ENCODE measurements at regions not wholly inside any gene's neighbourhood (a gene's known extent, or its start where the extent isn't known, plus 50 kb on each side); places are given as distances from the start of the nearest gene placed in this dataset.

- Histone ChIP-seq H3K4me3 (ENCODE audit: low read length) (no peak overlapping the region), H3K4me1 (ENCODE audit: insufficient read depth, low read length) (no peaks in the 10 kb centered on the region), H3K9me3 (ENCODE audit: low read length) (no peaks in the 10 kb centered on the region), H3K27me3 (ENCODE audit: insufficient read depth, low read length, poor library complexity, severe bottlenecking) (no peaks in the 10 kb centered on the region), H3K27ac (ENCODE audit: low read depth, low read length) (no peak overlapping the region), H3K36me3 (ENCODE audit: insufficient read depth, low read length) (no peaks in the 10 kb centered on the region)
- Mint-ChIP-seq H3K27me3 (no peaks in the 10 kb centered on the region), H3K4me1 (no peaks in the 10 kb centered on the region), H3K9me3 (peaks cover 1 to 39% (median 23%) of the 10 kb centered on the region in 5 donors), H3K27ac (no peak overlapping the region), H3K36me3 (peaks cover 0 to 40% (median 0%) of the 10 kb centered on the region in 3 donors), H3K4me3 (no peak overlapping the region)
- ChIA-PET CTCF (no interaction called here), POLR2A (no interaction called here)
- DNase-seq, result no peak
Observed at GRCh38 chr2:52904355-52904891, 863.2 kb upstream of the CHAC2 start.

- H3K4me1 ChIP-seq (ENCODE audit: insufficient read depth, low read length), result no peaks in the 10 kb centered on the region
Observed at GRCh38 chr2:52897511-52898044, 870.0 kb upstream of the CHAC2 start.

GRCh38 chr2:52895726-52896340 is 871.8 kb upstream of the CHAC2 start:
- H3K27me3 ChIP-seq (ENCODE audit: insufficient read depth, low read length, poor library complexity, severe bottlenecking), result no peaks in the 10 kb centered on the region
- no peak overlapping the region for H3K27ac Mint-ChIP-seq
- CTCF ChIA-PET, result no interaction called here
- no peak overlapping the region for H3K4me3 Mint-ChIP-seq
- H3K36me3 ChIP-seq (ENCODE audit: insufficient read depth, low read length), result no peaks in the 10 kb centered on the region
- H3K4me1 ChIP-seq (ENCODE audit: insufficient read depth, low read length), result no peaks in the 10 kb centered on the region
- H3K4me3 ChIP-seq (ENCODE audit: low read length), result no peak overlapping the region
- H3K9me3 Mint-ChIP-seq, result peaks cover 15 to 39% (median 25%) of the 10 kb centered on the region in 5 donors
- no peaks in the 10 kb centered on the region for H3K9me3 ChIP-seq (ENCODE audit: low read length)
- H3K27ac ChIP-seq (ENCODE audit: low read depth, low read length), result no peak overlapping the region
- no peak for DNase-seq
- no peaks in the 10 kb centered on the region for H3K27me3 Mint-ChIP-seq
- H3K4me1 Mint-ChIP-seq, result no peaks in the 10 kb centered on the region
- H3K36me3 Mint-ChIP-seq, result peaks cover 0 to 42% (median 0%) of the 10 kb centered on the region in 3 donors
- POLR2A ChIA-PET, result no interaction called here

More at GRCh38 chr2:52897511-52898044, 870.0 kb upstream of the CHAC2 start:
- Histone ChIP-seq H3K9me3 (ENCODE audit: low read length) (no peaks in the 10 kb centered on the region), H3K27ac (ENCODE audit: low read depth, low read length) (no peak overlapping the region), H3K36me3 (ENCODE audit: insufficient read depth, low read length) (no peaks in the 10 kb centered on the region), H3K4me3 (ENCODE audit: low read length) (no peak overlapping the region), H3K27me3 (ENCODE audit: insufficient read depth, low read length, poor library complexity, severe bottlenecking) (no peaks in the 10 kb centered on the region)
- no peak overlapping the region for H3K4me3 Mint-ChIP-seq
- POLR2A ChIA-PET, result no interaction called here
- peaks cover 9 to 36% (median 26%) of the 10 kb centered on the region in 5 donors for H3K9me3 Mint-ChIP-seq
- DNase-seq, result no peak
- no peaks in the 10 kb centered on the region for H3K4me1 Mint-ChIP-seq
- CTCF ChIA-PET, result no interaction called here
- H3K27me3 Mint-ChIP-seq, result no peaks in the 10 kb centered on the region
- H3K36me3 Mint-ChIP-seq, result peaks cover 0 to 44% (median 0%) of the 10 kb centered on the region in 3 donors
- H3K27ac Mint-ChIP-seq, result no peak overlapping the region

- no peaks in the 10 kb centered on the region for H3K36me3 ChIP-seq (ENCODE audit: insufficient read depth, low read length)
- no peaks in the 10 kb centered on the region for H3K4me1 ChIP-seq (ENCODE audit: insufficient read depth, low read length)
- ChIA-PET POLR2A (no interaction called here), CTCF (no interaction called here)
- H3K27ac ChIP-seq (ENCODE audit: low read depth, low read length), result no peak overlapping the region
- no peak for DNase-seq
- no peak overlapping the region for H3K4me3 Mint-ChIP-seq
- no peaks in the 10 kb centered on the region for H3K27me3 ChIP-seq (ENCODE audit: insufficient read depth, low read length, poor library complexity, severe bottlenecking)
- no peak overlapping the region for H3K27ac Mint-ChIP-seq
- H3K4me1 Mint-ChIP-seq, result no peaks in the 10 kb centered on the region
- H3K27me3 Mint-ChIP-seq, result no peaks in the 10 kb centered on the region
- no peaks in the 10 kb centered on the region for H3K9me3 ChIP-seq (ENCODE audit: low read length)
- H3K9me3 Mint-ChIP-seq, result peaks cover 0 to 17% (median 5%) of the 10 kb centered on the region in 5 donors
- no peak overlapping the region for H3K4me3 ChIP-seq (ENCODE audit: low read length)
- H3K36me3 Mint-ChIP-seq, result no peaks in the 10 kb centered on the region
Observed at GRCh38 chr2:52886556-52886955, 881.0 kb upstream of the CHAC2 start.

GRCh38 chr2:52884761-52885352 is 882.7 kb upstream of the CHAC2 start:
- no peak overlapping the region for H3K27ac Mint-ChIP-seq
- no peaks in the 10 kb centered on the region for H3K9me3 ChIP-seq (ENCODE audit: low read length)
- no peak overlapping the region for H3K4me3 ChIP-seq (ENCODE audit: low read length)
- H3K4me1 ChIP-seq (ENCODE audit: insufficient read depth, low read length), result no peaks in the 10 kb centered on the region
- POLR2A ChIA-PET, result no interaction called here
- H3K27me3 Mint-ChIP-seq, result no peaks in the 10 kb centered on the region
- H3K27me3 ChIP-seq (ENCODE audit: insufficient read depth, low read length, poor library complexity, severe bottlenecking), result no peaks in the 10 kb centered on the region
- no peaks in the 10 kb centered on the region for H3K4me1 Mint-ChIP-seq
- no peak overlapping the region for H3K27ac ChIP-seq (ENCODE audit: low read depth, low read length)
- no peaks in the 10 kb centered on the region for H3K36me3 ChIP-seq (ENCODE audit: insufficient read depth, low read length)
- no peak overlapping the region for H3K4me3 Mint-ChIP-seq
- CTCF ChIA-PET, result no interaction called here
- H3K9me3 Mint-ChIP-seq, result peaks cover 0 to 15% (median 0%) of the 10 kb centered on the region in 5 donors
- H3K36me3 Mint-ChIP-seq, result no peaks in the 10 kb centered on the region
- no peak for DNase-seq

- POLR2A ChIA-PET, result no interaction called here
- no peak overlapping the region for H3K4me3 Mint-ChIP-seq
- DNase-seq, result no peak
Observed at GRCh38 chr2:52882974-52883373, 884.6 kb upstream of the CHAC2 start.

GRCh38 chr2:52881606-52882005 is 886.0 kb upstream of the CHAC2 start:
- no peak overlapping the region for H3K27ac Mint-ChIP-seq
- H3K9me3 Mint-ChIP-seq, result peaks cover 0 to 15% (median 0%) of the 10 kb centered on the region in 5 donors
- POLR2A ChIA-PET, result no interaction called here
- no peak for DNase-seq
- H3K4me1 Mint-ChIP-seq, result no peaks in the 10 kb centered on the region
- CTCF ChIA-PET, result no interaction called here
- no peaks in the 10 kb centered on the region for H3K27me3 Mint-ChIP-seq
- no peak overlapping the region for H3K4me3 Mint-ChIP-seq
- no peaks in the 10 kb centered on the region for H3K4me1 ChIP-seq (ENCODE audit: insufficient read depth, low read length)
- no peaks in the 10 kb centered on the region for H3K27me3 ChIP-seq (ENCODE audit: insufficient read depth, low read length, poor library complexity, severe bottlenecking)
- H3K36me3 ChIP-seq (ENCODE audit: insufficient read depth, low read length), result no peaks in the 10 kb centered on the region
- H3K36me3 Mint-ChIP-seq, result peaks cover 0 to 2% (median 0%) of the 10 kb centered on the region in 3 donors
- H3K4me3 ChIP-seq (ENCODE audit: low read length), result no peak overlapping the region
- no peak overlapping the region for H3K27ac ChIP-seq (ENCODE audit: low read depth, low read length)
- no peaks in the 10 kb centered on the region for H3K9me3 ChIP-seq (ENCODE audit: low read length)

More at GRCh38 chr2:52882974-52883373, 884.6 kb upstream of the CHAC2 start:
- Histone ChIP-seq H3K36me3 (ENCODE audit: insufficient read depth, low read length) (no peaks in the 10 kb centered on the region), H3K4me3 (ENCODE audit: low read length) (no peak overlapping the region), H3K27me3 (ENCODE audit: insufficient read depth, low read length, poor library complexity, severe bottlenecking) (no peaks in the 10 kb centered on the region), H3K9me3 (ENCODE audit: low read length) (no peaks in the 10 kb centered on the region), H3K27ac (ENCODE audit: low read depth, low read length) (no peak overlapping the region), H3K4me1 (ENCODE audit: insufficient read depth, low read length) (no peaks in the 10 kb centered on the region)
- no peaks in the 10 kb centered on the region for H3K27me3 Mint-ChIP-seq
- no peaks in the 10 kb centered on the region for H3K4me1 Mint-ChIP-seq
- H3K36me3 Mint-ChIP-seq, result peaks cover 0 to 2% (median 0%) of the 10 kb centered on the region in 3 donors
- peaks cover 0 to 15% (median 0%) of the 10 kb centered on the region in 5 donors for H3K9me3 Mint-ChIP-seq
- CTCF ChIA-PET, result no interaction called here
- no peak overlapping the region for H3K27ac Mint-ChIP-seq

- no peak overlapping the region for H3K27ac ChIP-seq (ENCODE audit: low read depth, low read length)
Observed at GRCh38 chr2:52880872-52881271, 886.7 kb upstream of the CHAC2 start.

More at GRCh38 chr2:52880872-52881271, 886.7 kb upstream of the CHAC2 start:
- peaks cover 0 to 2% (median 0%) of the 10 kb centered on the region in 3 donors for H3K36me3 Mint-ChIP-seq
- DNase-seq, result no peak
- H3K9me3 ChIP-seq (ENCODE audit: low read length), result no peaks in the 10 kb centered on the region
- H3K27ac Mint-ChIP-seq, result no peak overlapping the region
- ChIA-PET POLR2A (no interaction called here), CTCF (no interaction called here)
- H3K27me3 Mint-ChIP-seq, result no peaks in the 10 kb centered on the region
- H3K4me1 ChIP-seq (ENCODE audit: insufficient read depth, low read length), result no peaks in the 10 kb centered on the region
- H3K36me3 ChIP-seq (ENCODE audit: insufficient read depth, low read length), result no peaks in the 10 kb centered on the region
- H3K27me3 ChIP-seq (ENCODE audit: insufficient read depth, low read length, poor library complexity, severe bottlenecking), result no peaks in the 10 kb centered on the region
- peaks cover 0 to 16% (median 0%) of the 10 kb centered on the region in 5 donors for H3K9me3 Mint-ChIP-seq
- no peak overlapping the region for H3K4me3 ChIP-seq (ENCODE audit: low read length)
- H3K4me1 Mint-ChIP-seq, result no peaks in the 10 kb centered on the region
- H3K4me3 Mint-ChIP-seq, result no peak overlapping the region

Data from CD8-positive, alpha-beta memory T cell (primary cell).